Heart left ventricle (tissue), 13 donors: ENCODE measurements at regions not wholly inside any gene's neighbourhood (a gene's known extent, or its start where the extent isn't known, plus 50 kb on each side); places are given as distances from the start of the nearest gene placed in this dataset.

Experiments
- POLR2A ChIP-seq, 2 donors: fragments of 450-650 bp; IDR thresholded peaks; one replicate each; pipeline ENCODE4 v1.6.1; 2017; ENCODE audit warnings: antibody characterized with exemption in 2 of 2, mild to moderate bottlenecking in 2 of 2, moderate library complexity in 2 of 2
- TF ChIP-seq, protein P1 (sequence below), 12 donors: fragments of 200-600 bp; sonication (generic) in 4 of 12; IDR thresholded peaks; one replicate each; pipeline versions ENCODE4 v1.5.0 to v1.8.0; 2018 to 2022; ENCODE audit warnings: antibody characterized with exemption in 12 of 12, mild to moderate bottlenecking in 5 of 12
- donor health status: ischemic (EF 13 %, LVEDD 7.1; RV severe dilation, severe dysfunction).
- donor health status: DM: no; HTN: yes; CAD: no.
- donor health status: DM: no; HTN: no; CAD: no.
- donor health status: ischemic (EF 25% LVEDD 6.9; RV normal size, moderate dysfunction).
- donor health status: ischemic (EF 25% LVEDD 5.7; RV mildly dilated, moderate dysfunction).
- donor health status: ischemic (EF 35%, LVEDD 5.7; RV mildly dilated, moderate dysfunction).
- donor health status: nonischemic (EF 11% LVEDD 7.7; RV severe dilation, severe dysfunction).
- donor health status: DM: yes; HTN: yes; CAD: no.
- donor health status: PGD.
- donor health status: ischemic (EF 29% LVEDD 5.4; RV normal size, mild dysfunction).
- donor health status: nonischemic (EF 23%, LVEDD 6.1; RV moderate dilation, normal function).

DNA sequence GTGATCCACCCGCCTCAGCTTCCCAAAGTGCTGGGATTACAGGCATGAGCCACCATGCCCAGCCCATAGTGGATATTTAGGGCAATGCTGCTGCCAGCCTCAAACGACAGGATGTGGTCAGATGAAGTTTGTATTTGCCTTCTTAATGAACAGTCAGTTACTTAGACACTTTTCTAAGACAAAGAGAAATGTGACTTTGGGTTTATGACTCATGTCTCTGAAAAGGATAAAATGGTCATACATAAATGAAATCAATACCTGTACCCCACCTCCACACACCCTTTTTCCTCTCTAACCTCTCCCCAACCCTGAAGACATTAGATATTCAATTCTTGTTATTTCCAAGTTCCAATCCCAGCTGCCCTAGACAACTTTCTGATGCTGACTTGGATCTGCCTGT, 109.3 kb upstream of the INSIG1 start:
- TF ChIP-seq POLR2A (IDR thresholded peaks at IDR 0.05): no peak
- TF ChIP-seq, protein P1, sequence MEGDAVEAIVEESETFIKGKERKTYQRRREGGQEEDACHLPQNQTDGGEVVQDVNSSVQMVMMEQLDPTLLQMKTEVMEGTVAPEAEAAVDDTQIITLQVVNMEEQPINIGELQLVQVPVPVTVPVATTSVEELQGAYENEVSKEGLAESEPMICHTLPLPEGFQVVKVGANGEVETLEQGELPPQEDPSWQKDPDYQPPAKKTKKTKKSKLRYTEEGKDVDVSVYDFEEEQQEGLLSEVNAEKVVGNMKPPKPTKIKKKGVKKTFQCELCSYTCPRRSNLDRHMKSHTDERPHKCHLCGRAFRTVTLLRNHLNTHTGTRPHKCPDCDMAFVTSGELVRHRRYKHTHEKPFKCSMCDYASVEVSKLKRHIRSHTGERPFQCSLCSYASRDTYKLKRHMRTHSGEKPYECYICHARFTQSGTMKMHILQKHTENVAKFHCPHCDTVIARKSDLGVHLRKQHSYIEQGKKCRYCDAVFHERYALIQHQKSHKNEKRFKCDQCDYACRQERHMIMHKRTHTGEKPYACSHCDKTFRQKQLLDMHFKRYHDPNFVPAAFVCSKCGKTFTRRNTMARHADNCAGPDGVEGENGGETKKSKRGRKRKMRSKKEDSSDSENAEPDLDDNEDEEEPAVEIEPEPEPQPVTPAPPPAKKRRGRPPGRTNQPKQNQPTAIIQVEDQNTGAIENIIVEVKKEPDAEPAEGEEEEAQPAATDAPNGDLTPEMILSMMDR (IDR thresholded peaks at IDR 0.05): no peak
